Heart right ventricle (tissue), 16 donors: ENCODE measurements at regions not wholly inside any gene's neighbourhood (a gene's known extent, or its start where the extent isn't known, plus 50 kb on each side); places are given as distances from the start of the nearest gene placed in this dataset.

Source experiments
- ATAC-seq, 8 donors: fragments of 200-7000 bp; cut with Tn5 transposase; one replicate each; pipeline ENCODE4 v1.9.1; 2020; ENCODE audit warnings: mild to moderate bottlenecking in 8 of 8, moderate library complexity in 8 of 8, moderate number of reproducible peaks in 1 of 8
- DNase-seq, 2 donors: peaks; one replicate each; pipeline ENCODE4 v3.0.0-alpha.2; 2020
- H3K27ac ChIP-seq, 10 donors: fragments of 200-600 bp; sonication (generic) in 2 of 10; one replicate each; pipeline versions ENCODE4 v1.5.0 to v1.8.0; 2020 to 2022; ENCODE audit warnings: mild to moderate bottlenecking in 3 of 10
- H3K27me3 ChIP-seq, 7 donors: fragments of 200-600 bp; one replicate each; pipeline ENCODE4 v1.8.0; 2021 to 2022; ENCODE audit warnings: mild to moderate bottlenecking in 2 of 7
- H3K36me3 ChIP-seq, 9 donors: fragments of 200-600 bp; sonication (generic) in 1 of 9; one replicate each; pipeline versions ENCODE4 v1.5.0 to v1.8.0; 2020 to 2022; ENCODE audit warnings: mild to moderate bottlenecking in 2 of 9
- H3K4me1 ChIP-seq, 9 donors: fragments of 200-600 bp; sonication (generic) in 1 of 9; one replicate each; pipeline versions ENCODE4 v1.5.0 to v1.8.0; 2020 to 2022; ENCODE audit warnings: mild to moderate bottlenecking in 4 of 9
- H3K4me3 ChIP-seq, 10 donors: fragments of 200-600 bp; sonication (generic) in 2 of 10; one replicate each; pipeline versions ENCODE4 v1.5.0 to v1.8.0; 2020 to 2022; ENCODE audit warnings: mild to moderate bottlenecking in 7 of 10, moderate library complexity in 2 of 10
- H3K9me3 ChIP-seq, 11 donors: fragments of 200-600 bp in 10 of 11; sonication (generic) in 2 of 11; one replicate each; pipeline versions ENCODE4 v1.5.0 to v1.8.0; 2013 to 2022; ENCODE audit warnings: mild to moderate bottlenecking in 2 of 11, control low read depth in 1 of 11, moderate library complexity in 1 of 11
- WGBS, 2 donors: extraction: QIAGEN DNeasy Blood & Tissue Kit; methylation state at CpG; one replicate each; pipeline ENCODE4 v1.1.7; 2013; ENCODE audit warnings: inconsistent platforms in 1 of 2; 5-methylcytosine and 5-hydroxymethylcytosine counted together
- intact Hi-C, 10 donors: fragments of 100-400 bp; cut with DNase I; formaldehyde crosslinking; loops; one replicate each; pipeline versions ENCODE4 v1.11.1 to v1.14.2; 2022
- TF ChIP-seq, protein P1 (sequence below), 9 donors: fragments of 200-600 bp; sonication (generic) in 2 of 9; IDR thresholded peaks; one replicate each; pipeline versions ENCODE4 v1.5.0 to v1.8.0; 2021 to 2022; ENCODE audit warnings: antibody characterized with exemption in 9 of 9, mild to moderate bottlenecking in 5 of 9, moderate library complexity in 1 of 9
- donor health status: Arrhythmogenic right ventricular cardiomyopathy.
- donor health status: ischemic (EF 13 %, LVEDD 7.1; RV severe dilation, severe dysfunction).
- donor health status: healthy with polysubstance abuse.
- donor health status: DM: no; HTN: yes; CAD: no.
- donor health status: DM: no; HTN: no; CAD: no.
- donor health status: ischemic (EF 25% LVEDD 6.9; RV normal size, moderate dysfunction).
- donor health status: ischemic (EF 25% LVEDD 5.7; RV mildly dilated, moderate dysfunction).
- donor health status: healthy.
- donor health status: DM: yes; HTN: yes; CAD: no.
- donor health status: Ischemic cardiomyopathy.
- donor health status: ischemic (EF 35%, LVEDD 5.7; RV mildly dilated, moderate dysfunction).
- donor health status: nonischemic (EF 11% LVEDD 7.7; RV severe dilation, severe dysfunction).
- donor health status: DM: yes; HTN: yes; CAD: no.
- donor health status: PGD.
- donor health status: ischemic (EF 29% LVEDD 5.4; RV normal size, mild dysfunction).
- donor health status: nonischemic (EF 23%, LVEDD 6.1; RV moderate dilation, normal function).

- 52 to 74% methylated on average over 3 of the region's 3 CpGs for WGBS, 2 donors
- H3K27me3 ChIP-seq = no peaks in the 10 kb centered on the region
- no peaks in the 10 kb centered on the region for H3K9me3 ChIP-seq
- TF ChIP-seq, protein P1, sequence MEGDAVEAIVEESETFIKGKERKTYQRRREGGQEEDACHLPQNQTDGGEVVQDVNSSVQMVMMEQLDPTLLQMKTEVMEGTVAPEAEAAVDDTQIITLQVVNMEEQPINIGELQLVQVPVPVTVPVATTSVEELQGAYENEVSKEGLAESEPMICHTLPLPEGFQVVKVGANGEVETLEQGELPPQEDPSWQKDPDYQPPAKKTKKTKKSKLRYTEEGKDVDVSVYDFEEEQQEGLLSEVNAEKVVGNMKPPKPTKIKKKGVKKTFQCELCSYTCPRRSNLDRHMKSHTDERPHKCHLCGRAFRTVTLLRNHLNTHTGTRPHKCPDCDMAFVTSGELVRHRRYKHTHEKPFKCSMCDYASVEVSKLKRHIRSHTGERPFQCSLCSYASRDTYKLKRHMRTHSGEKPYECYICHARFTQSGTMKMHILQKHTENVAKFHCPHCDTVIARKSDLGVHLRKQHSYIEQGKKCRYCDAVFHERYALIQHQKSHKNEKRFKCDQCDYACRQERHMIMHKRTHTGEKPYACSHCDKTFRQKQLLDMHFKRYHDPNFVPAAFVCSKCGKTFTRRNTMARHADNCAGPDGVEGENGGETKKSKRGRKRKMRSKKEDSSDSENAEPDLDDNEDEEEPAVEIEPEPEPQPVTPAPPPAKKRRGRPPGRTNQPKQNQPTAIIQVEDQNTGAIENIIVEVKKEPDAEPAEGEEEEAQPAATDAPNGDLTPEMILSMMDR (IDR thresholded peaks at IDR 0.05) = no peak
- no peak overlapping the region for H3K4me3 ChIP-seq
- DNase-seq = no peak
- intact Hi-C loops = no loop called here
- no peak overlapping the region for H3K27ac ChIP-seq
- no peaks in the 10 kb centered on the region for H3K36me3 ChIP-seq
- H3K4me1 ChIP-seq = no peaks in the 10 kb centered on the region
- ATAC-seq = no peak
Measured at GRCh38 chr1:198001776-198002408, 84.7 kb downstream of the LHX9 start.

GRCh38 chr1:198003468-198003867 lies 86.3 kb downstream of the LHX9 start:
- intact Hi-C loops = no loop called here
- Histone ChIP-seq H3K27ac (no peak overlapping the region), H3K27me3 (no peaks in the 10 kb centered on the region), H3K36me3 (no peaks in the 10 kb centered on the region), H3K9me3 (no peaks in the 10 kb centered on the region), H3K4me3 (no peak overlapping the region), H3K4me1 (no peaks in the 10 kb centered on the region)
- 89 to 96% methylated on average over 2 of the region's 2 CpGs for WGBS, 2 donors
- ATAC-seq (no peak), DNase-seq (no peak)
- TF ChIP-seq, protein P1 (IDR thresholded peaks at IDR 0.05) = no peak

DNA sequence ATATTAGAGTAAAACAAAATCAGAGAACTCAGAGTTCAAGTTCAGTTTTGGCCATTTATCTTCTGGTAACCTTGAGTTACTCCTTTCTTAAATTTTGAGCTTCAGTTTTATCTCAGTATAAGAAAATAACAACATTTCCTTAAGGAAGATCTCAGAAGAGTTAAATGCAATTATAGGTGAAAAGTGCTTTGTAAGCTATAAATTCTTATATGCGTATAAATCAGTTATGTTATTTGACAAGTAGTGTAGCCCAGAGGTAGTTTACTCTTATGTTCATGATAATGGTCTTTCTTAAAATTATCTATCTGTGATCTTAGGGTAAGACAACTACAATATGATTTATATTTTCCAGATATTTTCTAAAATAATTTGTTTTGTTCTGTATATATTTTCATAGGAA lies 89.8 kb downstream of the LHX9 start:
- 91 to 97% methylated on average over 1 of the region's 1 CpG for WGBS, 2 donors
- H3K27ac ChIP-seq = no peak overlapping the region
- TF ChIP-seq, protein P1 (IDR thresholded peaks at IDR 0.05) = no peak
- intact Hi-C loops = no loop called here
- ATAC-seq = no peak
- H3K27me3 ChIP-seq = no peaks in the 10 kb centered on the region
- H3K9me3 ChIP-seq = peaks cover 0 to 16% (median 0%) of the 10 kb centered on the region in 11 donors
- H3K4me1 ChIP-seq = no peaks in the 10 kb centered on the region
- DNase-seq = no peak
- H3K36me3 ChIP-seq = no peaks in the 10 kb centered on the region
- H3K4me3 ChIP-seq = no peak overlapping the region

GRCh38 chr1:198007687-198008607 lies 90.8 kb downstream of the LHX9 start:
- peaks cover 0 to 16% (median 0%) of the 10 kb centered on the region in 11 donors for H3K9me3 ChIP-seq
- DNase-seq = no peak
- H3K36me3 ChIP-seq = no peaks in the 10 kb centered on the region
- H3K4me1 ChIP-seq = no peaks in the 10 kb centered on the region
- WGBS, 2 donors = 67 to 69% methylated on average over 5 of the region's 5 CpGs
- no peak overlapping the region for H3K27ac ChIP-seq
- intact Hi-C loops = no loop called here
- H3K4me3 ChIP-seq = no peak overlapping the region
- no peaks in the 10 kb centered on the region for H3K27me3 ChIP-seq
- no peak for ATAC-seq
- TF ChIP-seq, protein P1 (IDR thresholded peaks at IDR 0.05) = no peak
